ENCODE measurements at regions not wholly inside any gene's neighbourhood (a gene's known extent, or its start where the extent isn't known, plus 50 kb on each side); places are given as distances from the start of the nearest gene placed in this dataset.

DNA sequence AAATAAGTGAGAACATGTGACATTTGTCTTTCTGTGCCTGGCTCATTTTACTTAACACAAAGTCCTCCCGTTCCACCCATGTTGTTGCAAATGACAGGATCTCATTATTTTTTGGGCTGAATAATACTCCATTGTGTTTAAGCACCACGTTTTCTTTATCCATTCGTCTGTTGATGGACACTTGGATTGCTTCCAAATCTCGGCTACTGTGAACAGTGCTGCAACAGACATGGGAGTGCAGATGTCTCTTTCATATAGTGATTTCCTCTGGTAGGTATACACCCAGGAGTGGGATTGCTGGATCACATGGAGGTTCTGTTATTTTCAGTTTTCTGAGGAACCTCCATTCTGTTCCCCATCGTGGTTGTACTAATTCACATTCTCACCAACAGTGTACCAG lies 264.4 kb upstream of the GALNT17 start:
- no peak for TF ChIP-seq POLR2A (IDR thresholded peaks at IDR 0.05)
- no peak for TF ChIP-seq CTCF (IDR thresholded peaks at IDR 0.05)
- intact Hi-C loops (cut with DNase I; ENCODE audit: low total_unique reads): no loop called here
- WGBS, 2 donors: 39 to 44% methylated on average over 5 of the region's 5 CpGs
- DNase-seq (ENCODE audit: low spot score in 2 of 2): no peak
- no peak overlapping the region for H3K4me3 ChIP-seq (ENCODE audit: low read depth, poor library complexity, severe bottlenecking)

GRCh38 chr7:70870349-70870748 lies 261.6 kb upstream of the GALNT17 start:
- DNase-seq (ENCODE audit: low spot score in 2 of 2): no peak
- no peak for TF ChIP-seq CTCF (IDR thresholded peaks at IDR 0.05)
- TF ChIP-seq POLR2A (IDR thresholded peaks at IDR 0.05): no peak
- 53 to 55% methylated on average over 5 of the region's 5 CpGs for WGBS, 2 donors
- no peak overlapping the region for H3K4me3 ChIP-seq (ENCODE audit: low read depth, poor library complexity, severe bottlenecking)
- intact Hi-C loops (cut with DNase I; ENCODE audit: low total_unique reads): no loop called here

DNA sequence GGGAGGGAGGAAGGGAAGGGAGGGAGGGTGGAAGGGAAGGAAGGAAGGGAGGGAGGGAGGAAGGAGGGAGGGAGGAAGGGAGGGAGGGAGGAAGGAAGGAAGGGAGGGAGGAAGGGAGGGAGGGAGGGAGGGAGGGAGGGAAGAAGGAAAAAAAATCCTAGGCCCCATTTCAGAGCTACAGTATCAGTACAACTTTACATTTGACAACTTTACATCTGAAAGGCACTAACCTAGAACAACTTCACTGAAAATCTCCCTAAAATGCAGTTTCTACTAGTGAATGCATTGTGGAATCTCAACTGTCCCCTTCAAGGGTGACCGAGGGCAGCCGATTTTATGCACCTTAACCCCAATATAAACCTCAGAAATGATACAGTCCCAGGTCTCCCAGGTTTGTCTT lies 259.8 kb upstream of the GALNT17 start:
- TF ChIP-seq CTCF (IDR thresholded peaks at IDR 0.05): no peak
- TF ChIP-seq POLR2A (IDR thresholded peaks at IDR 0.05): no peak
- H3K4me3 ChIP-seq (ENCODE audit: low read depth, poor library complexity, severe bottlenecking): no peak overlapping the region
- no peak for DNase-seq (ENCODE audit: low spot score in 2 of 2)
- WGBS, 2 donors: 31 to 42% methylated on average over 2 of the region's 2 CpGs
- intact Hi-C loops (cut with DNase I; ENCODE audit: low total_unique reads): no loop called here

DNA sequence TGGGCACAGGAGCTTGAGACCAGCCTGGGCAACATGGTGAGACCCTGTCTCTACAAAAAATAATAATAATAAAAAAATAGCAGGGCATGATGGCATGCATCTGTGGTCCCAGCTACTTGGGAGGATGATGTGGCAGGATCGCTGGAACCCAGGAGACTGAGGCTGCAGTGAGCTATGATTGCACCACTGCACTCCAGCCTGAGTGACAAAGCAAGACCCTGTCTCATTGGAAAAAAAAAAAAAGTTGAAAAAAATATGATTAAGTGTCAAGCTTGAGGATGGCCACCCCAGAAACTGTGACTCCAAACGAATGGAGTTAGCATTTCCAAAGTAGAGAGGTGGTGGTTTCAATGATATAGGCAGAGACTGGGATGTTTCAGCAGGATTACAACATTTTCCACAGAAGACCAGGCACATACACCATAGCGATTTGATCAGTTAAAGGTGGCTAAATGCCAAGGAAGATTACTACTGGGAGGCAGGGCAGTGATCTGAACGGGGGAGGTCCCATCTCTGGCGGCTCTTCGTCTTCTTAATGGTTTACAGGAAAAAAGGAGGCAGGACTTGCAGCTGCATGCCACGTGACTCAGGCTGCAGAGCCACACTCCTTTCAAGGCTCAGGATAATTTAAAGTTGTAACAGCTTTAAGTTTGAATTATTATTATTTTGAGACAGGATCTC lies 250.6 kb upstream of the GALNT17 start:
- H3K4me3 ChIP-seq (ENCODE audit: low read depth, poor library complexity, severe bottlenecking): no peak overlapping the region
- DNase-seq (ENCODE audit: low spot score in 2 of 2): no peak
- TF ChIP-seq CTCF (IDR thresholded peaks at IDR 0.05): no peak
- TF ChIP-seq POLR2A (IDR thresholded peaks at IDR 0.05): no peak
- WGBS, 2 donors: 30 to 40% methylated on average over 7 of the region's 7 CpGs
- intact Hi-C loops (cut with DNase I; ENCODE audit: low total_unique reads): no loop called here

GRCh38 chr7:70883750-70884439 lies 248.0 kb upstream of the GALNT17 start:
- H3K4me3 ChIP-seq (ENCODE audit: low read depth, poor library complexity, severe bottlenecking): no peak overlapping the region
- no peak for DNase-seq (ENCODE audit: low spot score in 2 of 2)
- 72 to 81% methylated on average over 5 of the region's 5 CpGs for WGBS, 2 donors
- intact Hi-C loops (cut with DNase I; ENCODE audit: low total_unique reads): no loop called here
- TF ChIP-seq CTCF (IDR thresholded peaks at IDR 0.05) (no peak), POLR2A (IDR thresholded peaks at IDR 0.05) (no peak)

DNA sequence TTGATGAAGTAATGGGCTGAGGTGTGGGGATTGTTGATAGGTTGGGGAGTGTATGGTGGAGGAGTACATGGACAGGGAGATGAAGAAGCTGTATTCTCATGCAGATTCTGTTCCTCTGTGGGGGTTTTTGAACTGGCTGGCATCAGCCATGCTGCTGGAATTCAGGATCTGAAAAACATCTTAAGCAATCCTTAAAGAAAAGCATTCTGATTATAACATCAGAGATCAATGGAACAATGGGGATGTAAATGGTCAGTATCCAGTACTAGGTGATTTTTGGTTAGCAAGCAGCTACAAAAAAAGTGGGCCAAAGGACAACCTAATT lies 247.5 kb upstream of the GALNT17 start:
- no peak overlapping the region for H3K4me3 ChIP-seq (ENCODE audit: low read depth, poor library complexity, severe bottlenecking)
- TF ChIP-seq CTCF (IDR thresholded peaks at IDR 0.05) (no peak), POLR2A (IDR thresholded peaks at IDR 0.05) (no peak)
- DNase-seq (ENCODE audit: low spot score in 2 of 2): no peak
- intact Hi-C loops (cut with DNase I; ENCODE audit: low total_unique reads): no loop called here
